Body of pancreas (tissue), 4 donors: ENCODE measurements at regions not wholly inside any gene's neighbourhood (a gene's known extent, or its start where the extent isn't known, plus 50 kb on each side); places are given as distances from the start of the nearest gene placed in this dataset.

Source experiments
- POLR2A ChIP-seq, 3 donors: fragments of 450-650 bp; IDR thresholded peaks; one replicate each; pipeline ENCODE4 v1.6.1; 2016; ENCODE audit warnings: antibody characterized with exemption in 3 of 3, mild to moderate bottlenecking in 2 of 3
- TF ChIP-seq, protein P1 (sequence below), 7 experiments: fragments of 450-650 bp in 4 of 7; fragments of 200-600 bp in 3 of 7; sonication (generic) in 3 of 7; IDR thresholded peaks; one replicate each; pipeline ENCODE4 v1.5.1; 2016 to 2019; ENCODE audit warnings: antibody characterized with exemption in 7 of 7

- TF ChIP-seq, protein P1, sequence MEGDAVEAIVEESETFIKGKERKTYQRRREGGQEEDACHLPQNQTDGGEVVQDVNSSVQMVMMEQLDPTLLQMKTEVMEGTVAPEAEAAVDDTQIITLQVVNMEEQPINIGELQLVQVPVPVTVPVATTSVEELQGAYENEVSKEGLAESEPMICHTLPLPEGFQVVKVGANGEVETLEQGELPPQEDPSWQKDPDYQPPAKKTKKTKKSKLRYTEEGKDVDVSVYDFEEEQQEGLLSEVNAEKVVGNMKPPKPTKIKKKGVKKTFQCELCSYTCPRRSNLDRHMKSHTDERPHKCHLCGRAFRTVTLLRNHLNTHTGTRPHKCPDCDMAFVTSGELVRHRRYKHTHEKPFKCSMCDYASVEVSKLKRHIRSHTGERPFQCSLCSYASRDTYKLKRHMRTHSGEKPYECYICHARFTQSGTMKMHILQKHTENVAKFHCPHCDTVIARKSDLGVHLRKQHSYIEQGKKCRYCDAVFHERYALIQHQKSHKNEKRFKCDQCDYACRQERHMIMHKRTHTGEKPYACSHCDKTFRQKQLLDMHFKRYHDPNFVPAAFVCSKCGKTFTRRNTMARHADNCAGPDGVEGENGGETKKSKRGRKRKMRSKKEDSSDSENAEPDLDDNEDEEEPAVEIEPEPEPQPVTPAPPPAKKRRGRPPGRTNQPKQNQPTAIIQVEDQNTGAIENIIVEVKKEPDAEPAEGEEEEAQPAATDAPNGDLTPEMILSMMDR (IDR thresholded peaks at IDR 0.05): no peak
- no peak for TF ChIP-seq POLR2A (IDR thresholded peaks at IDR 0.05)
Measured at GRCh38 chr11:110862407-110862806, 150.2 kb upstream of the ARHGAP20 start.
